ENCODE measurements at regions not wholly inside any gene's neighbourhood (a gene's known extent, or its start where the extent isn't known, plus 50 kb on each side); places are given as distances from the start of the nearest gene placed in this dataset.

DNA sequence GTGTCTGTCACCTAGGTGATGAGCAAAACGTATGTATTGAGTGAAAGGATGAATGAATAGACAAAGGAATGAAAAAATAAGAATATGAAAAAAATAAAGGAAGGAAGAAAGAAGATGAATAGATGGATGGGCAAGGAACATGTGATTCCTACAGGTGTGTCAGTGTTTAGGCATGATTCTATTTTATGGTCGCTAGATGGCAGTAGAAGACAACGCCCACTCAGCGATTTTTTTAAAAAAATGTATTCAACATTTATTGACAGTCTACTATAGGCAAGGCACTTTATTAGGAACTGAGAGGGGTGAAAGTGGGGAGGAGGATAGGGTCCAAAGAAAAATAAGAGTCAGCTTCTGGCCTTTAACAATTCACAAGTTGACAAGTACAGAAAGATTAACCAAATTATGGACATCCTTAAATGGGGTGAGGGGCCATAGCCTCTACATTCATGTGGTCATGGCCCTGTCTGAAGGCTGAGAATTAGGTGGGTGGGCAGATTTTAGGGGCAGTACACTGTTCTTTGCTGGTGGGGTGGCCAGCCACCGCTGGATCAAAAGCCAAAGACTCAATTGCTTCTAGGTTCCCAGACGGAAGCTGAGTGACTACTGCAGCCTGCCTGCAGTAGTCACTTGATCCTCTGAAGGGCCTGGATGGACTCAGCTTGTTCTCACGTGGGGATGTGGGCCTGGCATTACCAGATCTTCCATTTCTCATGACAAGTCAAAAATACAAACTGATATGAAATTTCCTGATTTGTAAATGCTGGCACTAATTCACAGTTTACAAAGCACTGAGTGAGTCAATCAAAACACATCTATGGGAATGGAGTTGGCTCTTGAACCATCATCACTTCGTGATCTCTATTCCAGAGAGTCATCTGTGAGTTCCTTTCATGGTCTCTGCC is 83.9 kb downstream of the FASLG start:
- Mint-ChIP-seq H3K36me3 (ENCODE audit: low read depth) (no peaks in the 10 kb centered on the region), H3K27ac (no peak overlapping the region), H3K4me1 (ENCODE audit: low read depth) (peaks cover 30% of the 10 kb centered on the region), H3K4me3 (no peak overlapping the region), H3K27me3 (ENCODE audit: low read depth) (peaks cover 67% of the 10 kb centered on the region), H3K9me3 (no peaks in the 10 kb centered on the region)

DNA sequence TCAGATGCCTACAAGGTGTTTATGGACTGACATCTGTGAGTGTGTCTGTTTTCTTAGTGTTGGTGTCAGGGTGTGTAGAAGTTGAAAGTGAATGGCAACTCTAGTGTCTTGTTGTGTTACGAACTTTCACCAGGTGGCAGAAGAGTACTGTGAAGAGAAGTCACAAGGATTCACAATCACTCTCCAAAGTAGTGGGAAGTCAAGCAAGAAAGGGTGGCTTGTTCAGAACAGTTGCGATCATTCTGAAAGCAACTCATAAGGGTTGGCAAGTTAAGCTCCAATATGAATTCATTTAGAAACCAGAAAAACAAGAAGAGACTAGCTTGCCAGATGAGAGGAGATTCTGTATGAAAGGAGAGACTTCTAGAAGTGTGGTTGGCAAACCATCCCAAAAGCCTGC is 86.1 kb downstream of the FASLG start:
- Mint-ChIP-seq H3K4me1 (ENCODE audit: low read depth) (peaks cover 30% of the 10 kb centered on the region), H3K27ac (no peak overlapping the region), H3K4me3 (no peak overlapping the region), H3K27me3 (ENCODE audit: low read depth) (peaks cover 60% of the 10 kb centered on the region), H3K36me3 (ENCODE audit: low read depth) (no peaks in the 10 kb centered on the region), H3K9me3 (no peaks in the 10 kb centered on the region)

DNA sequence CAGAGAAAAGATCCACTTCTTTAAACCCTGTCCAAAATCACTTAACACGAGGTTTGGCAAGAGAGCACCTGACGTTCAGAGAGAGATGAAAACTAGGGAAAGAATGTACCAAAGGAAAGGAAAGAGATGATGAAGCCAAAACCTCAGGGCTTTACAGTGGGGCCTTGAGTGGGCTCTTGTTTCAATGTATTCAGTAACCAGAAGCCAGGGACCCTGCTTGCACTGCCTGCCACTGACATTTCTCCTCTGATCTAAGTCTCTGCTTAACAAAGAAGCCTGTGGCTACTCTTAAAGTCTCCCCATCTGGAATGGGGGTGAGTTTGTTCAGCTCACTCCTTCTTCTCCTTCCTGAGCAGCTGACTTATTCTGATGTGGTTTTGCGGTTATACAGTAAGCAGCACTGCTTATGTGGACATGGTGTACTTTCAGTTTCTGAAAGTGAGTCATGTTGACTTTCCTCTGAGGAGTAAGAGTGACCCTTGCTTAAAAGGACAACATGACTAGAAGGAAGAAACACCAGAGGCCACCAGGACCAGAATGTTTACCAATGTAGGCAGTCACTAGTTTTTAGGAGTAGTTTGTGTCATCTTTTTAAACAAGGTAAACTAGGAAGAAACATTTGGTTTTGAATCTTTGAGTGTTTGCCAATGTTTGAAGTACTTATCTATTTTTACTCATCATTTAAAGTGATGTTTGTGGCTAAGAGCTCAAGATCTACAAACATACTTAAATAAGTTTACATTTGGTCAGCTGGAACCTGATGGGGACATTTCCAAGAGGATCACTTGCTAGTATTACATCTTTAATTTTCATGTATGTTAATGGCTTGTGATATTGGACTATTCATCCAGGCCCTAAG is 87.4 kb downstream of the FASLG start:
- Mint-ChIP-seq H3K4me3 (no peak overlapping the region), H3K27me3 (ENCODE audit: low read depth) (peaks cover 54% of the 10 kb centered on the region), H3K4me1 (ENCODE audit: low read depth) (peaks cover 30% of the 10 kb centered on the region), H3K9me3 (no peaks in the 10 kb centered on the region), H3K27ac (peak overlapping the region; percentile 54), H3K36me3 (ENCODE audit: low read depth) (no peaks in the 10 kb centered on the region)

DNA sequence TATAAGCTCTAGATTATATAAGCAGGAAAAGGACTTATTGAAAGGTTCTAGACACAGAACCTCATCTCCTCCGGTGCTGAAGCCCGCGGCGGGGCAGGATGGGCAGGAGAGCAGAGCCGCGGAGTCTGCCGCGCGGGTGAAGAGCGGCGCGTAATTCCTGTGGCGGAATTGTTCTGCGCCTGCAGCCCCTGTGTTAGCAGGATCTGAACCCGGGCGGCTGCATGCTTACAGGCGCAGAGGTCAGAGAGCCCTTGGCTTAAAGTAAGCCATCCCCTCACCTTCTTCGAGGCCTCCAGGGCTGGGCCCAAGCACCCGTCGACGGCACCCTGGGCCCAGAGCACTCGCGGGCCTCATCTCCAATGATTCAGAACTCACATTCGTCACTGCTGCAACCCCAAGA is 89.3 kb downstream of the FASLG start:
- Mint-ChIP-seq H3K36me3 (ENCODE audit: low read depth) (no peaks in the 10 kb centered on the region), H3K9me3 (no peaks in the 10 kb centered on the region), H3K4me3 (no peak overlapping the region), H3K27me3 (ENCODE audit: low read depth) (peaks cover 44% of the 10 kb centered on the region), H3K27ac (no peak overlapping the region), H3K4me1 (ENCODE audit: low read depth) (peaks cover 26% of the 10 kb centered on the region)

DNA sequence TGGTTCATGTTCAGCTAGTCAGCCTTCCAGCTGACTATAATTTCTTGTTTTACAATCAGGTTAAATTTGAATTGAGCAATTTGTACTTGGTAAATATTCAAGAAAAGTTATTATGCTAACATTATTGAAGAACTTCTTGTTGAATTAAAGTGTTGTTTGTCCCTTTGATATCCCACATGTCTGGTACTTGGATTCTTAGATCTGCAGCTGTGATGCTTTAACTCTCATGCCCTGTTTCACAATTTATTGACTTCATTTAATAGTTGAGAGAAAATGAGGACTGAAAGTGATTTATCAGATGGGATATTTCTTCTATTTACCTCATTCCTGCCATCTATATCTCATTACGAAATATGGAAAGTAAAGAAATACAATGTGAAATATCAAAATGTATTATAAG is 92.8 kb downstream of the FASLG start:
- Mint-ChIP-seq H3K4me3 (no peak overlapping the region), H3K9me3 (no peaks in the 10 kb centered on the region), H3K27ac (no peak overlapping the region), H3K36me3 (ENCODE audit: low read depth) (no peaks in the 10 kb centered on the region), H3K27me3 (ENCODE audit: low read depth) (peaks cover 49% of the 10 kb centered on the region), H3K4me1 (ENCODE audit: low read depth) (peaks cover 9% of the 10 kb centered on the region)

DNA sequence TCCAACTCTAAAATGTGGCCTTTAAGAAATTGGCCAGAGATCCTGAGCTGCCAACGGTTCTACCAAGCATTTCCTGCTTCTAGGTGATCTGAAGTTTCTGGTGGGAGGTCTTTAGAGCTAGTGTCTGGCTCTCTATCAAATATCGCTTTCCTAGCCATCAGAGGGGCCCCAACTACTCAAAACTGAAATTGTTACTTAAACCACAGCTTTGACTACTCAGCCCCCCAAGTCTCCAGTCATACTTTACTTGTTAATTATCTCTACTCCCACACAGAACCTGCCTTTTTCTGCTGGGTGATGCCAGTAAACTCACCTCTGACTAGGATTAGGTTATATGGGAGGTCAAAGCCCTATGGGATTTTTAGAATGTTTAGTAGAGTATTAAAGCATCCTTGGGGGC is 95.1 kb downstream of the FASLG start:
- Mint-ChIP-seq H3K36me3 (ENCODE audit: low read depth) (no peaks in the 10 kb centered on the region), H3K4me1 (ENCODE audit: low read depth) (peaks cover 3% of the 10 kb centered on the region), H3K4me3 (no peak overlapping the region), H3K9me3 (no peaks in the 10 kb centered on the region), H3K27me3 (ENCODE audit: low read depth) (peaks cover 51% of the 10 kb centered on the region), H3K27ac (no peak overlapping the region)

DNA sequence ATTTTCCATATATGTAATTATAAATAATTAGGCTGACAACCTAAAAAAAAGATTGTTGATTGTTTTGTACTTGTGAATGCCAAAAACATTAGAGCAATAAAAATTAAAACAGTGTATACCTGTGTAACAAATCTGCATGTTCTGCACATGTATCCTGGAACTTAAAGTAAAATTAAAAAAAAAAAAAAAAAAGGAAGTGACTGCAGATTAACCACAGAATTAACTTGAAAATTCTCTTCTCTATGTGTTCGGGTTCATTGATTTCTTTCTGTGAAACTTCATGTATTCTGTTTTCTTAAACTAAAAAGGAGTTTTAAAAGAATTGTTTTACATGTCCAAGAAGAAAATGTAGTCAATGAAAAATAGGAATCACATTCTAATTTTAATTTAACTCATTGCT is 95.7 kb downstream of the FASLG start:
- no peak overlapping the region for H3K4me3 Mint-ChIP-seq
- no peak overlapping the region for H3K27ac Mint-ChIP-seq
- no peaks in the 10 kb centered on the region for H3K36me3 Mint-ChIP-seq (ENCODE audit: low read depth)
- peaks cover 47% of the 10 kb centered on the region for H3K27me3 Mint-ChIP-seq (ENCODE audit: low read depth)
- H3K4me1 Mint-ChIP-seq (ENCODE audit: low read depth), result peaks cover 3% of the 10 kb centered on the region
- no peaks in the 10 kb centered on the region for H3K9me3 Mint-ChIP-seq

DNA sequence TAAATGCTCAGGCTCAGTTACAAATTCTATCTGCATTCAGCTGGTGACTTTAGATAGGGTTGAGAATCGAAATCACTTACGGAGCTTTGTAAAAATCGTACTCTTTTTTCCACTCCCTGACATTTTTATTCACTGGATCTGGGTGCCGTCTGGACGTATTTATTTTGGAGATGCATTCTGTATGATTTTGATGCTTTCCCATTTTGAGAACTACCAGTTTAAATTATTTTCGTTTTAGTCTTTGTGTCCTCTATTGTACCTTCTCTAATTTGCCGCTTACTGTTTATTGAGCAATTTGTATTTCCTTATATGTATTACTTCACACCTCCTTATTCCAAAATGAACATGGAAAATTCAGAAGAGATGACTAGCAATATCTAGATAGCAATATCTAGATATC is 96.2 kb downstream of the FASLG start:
- Mint-ChIP-seq H3K4me3 (no peak overlapping the region), H3K9me3 (no peaks in the 10 kb centered on the region)

DNA sequence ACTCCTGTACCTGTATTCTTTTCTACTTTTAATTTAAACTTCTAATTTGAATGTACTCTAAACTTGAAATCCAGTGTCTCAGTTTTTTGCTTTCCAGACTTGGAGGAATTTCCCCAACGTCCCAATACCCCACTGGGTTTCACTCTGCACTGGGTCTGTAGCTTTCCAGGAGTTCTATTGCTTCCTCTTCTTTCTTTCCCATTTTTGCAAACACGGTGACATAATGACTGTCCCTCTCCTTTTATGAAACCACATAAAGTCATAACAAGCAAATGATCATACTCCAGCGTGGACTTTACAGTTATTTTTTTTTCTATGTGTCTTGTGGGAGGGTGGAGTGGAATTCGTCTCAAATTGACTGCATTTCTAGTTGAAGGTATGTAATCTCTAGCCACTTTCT is 97.1 kb downstream of the FASLG start:
- Mint-ChIP-seq H3K27ac (no peak overlapping the region), H3K4me1 (ENCODE audit: low read depth) (peaks cover 3% of the 10 kb centered on the region), H3K36me3 (ENCODE audit: low read depth) (no peaks in the 10 kb centered on the region), H3K9me3 (no peaks in the 10 kb centered on the region), H3K4me3 (no peak overlapping the region), H3K27me3 (ENCODE audit: low read depth) (peaks cover 50% of the 10 kb centered on the region)

More for the DNA sequence above, 96.2 kb downstream of the FASLG start:
- H3K36me3 Mint-ChIP-seq (ENCODE audit: low read depth), result no peaks in the 10 kb centered on the region
- H3K4me1 Mint-ChIP-seq (ENCODE audit: low read depth), result peaks cover 3% of the 10 kb centered on the region
- peaks cover 49% of the 10 kb centered on the region for H3K27me3 Mint-ChIP-seq (ENCODE audit: low read depth)
- no peak overlapping the region for H3K27ac Mint-ChIP-seq

DNA sequence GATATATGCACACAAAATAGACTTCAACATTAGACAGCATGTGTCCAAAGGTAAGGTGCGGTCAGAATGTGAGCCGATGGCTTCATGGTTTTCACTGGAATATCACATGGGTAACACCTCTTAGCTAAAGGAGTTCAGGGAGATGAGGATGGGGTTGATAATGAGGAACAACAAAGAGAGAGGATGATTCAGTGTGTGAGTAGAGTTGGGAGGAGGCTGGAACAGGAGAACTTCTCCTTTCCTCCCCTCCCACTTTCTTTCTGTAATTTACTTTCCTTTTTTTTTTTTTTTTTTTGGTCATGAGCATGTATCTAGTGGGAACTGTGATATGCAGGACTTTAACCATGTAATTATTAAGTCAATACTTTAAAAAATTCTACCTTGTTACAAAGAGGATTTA is 99.4 kb downstream of the FASLG start:
- no peak overlapping the region for H3K27ac Mint-ChIP-seq
- no peaks in the 10 kb centered on the region for H3K9me3 Mint-ChIP-seq
- H3K4me1 Mint-ChIP-seq (ENCODE audit: low read depth), result peaks cover 7% of the 10 kb centered on the region
- H3K36me3 Mint-ChIP-seq (ENCODE audit: low read depth), result no peaks in the 10 kb centered on the region
- no peak overlapping the region for H3K4me3 Mint-ChIP-seq
- peaks cover 40% of the 10 kb centered on the region for H3K27me3 Mint-ChIP-seq (ENCODE audit: low read depth)

DNA sequence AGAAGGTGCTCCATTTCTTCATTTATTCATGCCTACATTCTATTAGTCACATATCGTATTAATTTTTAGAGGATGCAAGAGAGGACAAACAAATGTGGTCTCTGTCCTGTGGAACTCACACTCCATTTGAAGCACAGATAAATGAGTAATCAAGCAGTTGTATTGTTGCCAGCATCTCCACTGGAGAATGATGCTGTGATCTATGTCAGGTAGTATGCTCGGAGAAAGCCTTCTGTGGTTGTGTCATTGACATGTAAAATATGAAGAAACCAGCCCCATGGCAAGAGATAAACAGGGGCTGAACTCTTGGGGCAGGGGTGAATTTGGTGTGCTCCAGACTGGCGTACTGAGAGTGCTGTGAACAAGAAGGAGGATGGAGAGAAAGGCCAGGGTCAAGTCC is 101.2 kb downstream of the FASLG start:
- Mint-ChIP-seq H3K9me3 (no peaks in the 10 kb centered on the region), H3K4me1 (ENCODE audit: low read depth) (peaks cover 7% of the 10 kb centered on the region), H3K36me3 (ENCODE audit: low read depth) (no peaks in the 10 kb centered on the region), H3K27ac (no peak overlapping the region), H3K27me3 (ENCODE audit: low read depth) (peaks cover 35% of the 10 kb centered on the region), H3K4me3 (no peak overlapping the region)

DNA sequence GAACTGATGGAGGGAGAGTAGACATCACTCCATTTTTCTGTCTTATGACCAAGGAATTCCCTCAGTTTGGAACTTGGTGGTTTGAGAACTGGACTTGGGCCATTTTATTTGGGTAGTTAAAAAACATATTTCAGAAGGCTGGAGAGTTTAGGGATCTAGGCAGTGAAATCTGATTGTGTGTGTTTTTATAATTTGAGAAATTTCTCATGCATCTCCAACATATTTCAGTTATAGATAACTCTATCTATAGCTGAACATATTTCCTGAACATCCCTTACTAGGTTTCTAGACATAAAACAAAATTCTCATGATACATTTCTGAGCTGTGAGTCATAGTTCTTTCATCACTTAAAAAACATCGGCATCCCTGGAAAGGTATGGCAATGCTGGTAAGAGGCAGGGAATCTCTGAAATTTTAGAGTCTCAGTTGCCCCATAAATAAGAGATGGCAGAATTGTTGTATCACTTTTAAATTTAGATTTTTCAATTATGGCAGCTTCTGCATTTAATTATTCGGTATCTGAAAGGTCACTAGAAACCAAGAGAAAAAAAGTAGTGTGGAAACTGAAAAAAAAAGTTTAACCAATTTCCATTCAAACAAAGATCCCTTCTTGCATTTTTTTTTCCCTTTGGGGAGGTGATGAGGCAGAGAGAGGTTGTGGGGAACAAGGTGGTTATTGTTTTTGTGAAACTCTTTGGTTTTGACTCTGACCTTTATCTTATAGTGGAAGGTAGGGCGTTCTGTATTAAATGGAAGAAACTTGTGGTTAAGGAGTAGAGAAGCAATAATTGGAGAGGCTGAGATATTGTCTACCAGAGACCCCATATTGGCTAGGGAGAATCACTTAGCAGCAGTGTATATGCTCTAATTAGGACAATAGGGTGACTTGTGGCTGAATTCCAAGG is 102.9 kb downstream of the FASLG start:
- Mint-ChIP-seq H3K27ac (no peak overlapping the region), H3K9me3 (no peaks in the 10 kb centered on the region), H3K27me3 (ENCODE audit: low read depth) (peaks cover 24% of the 10 kb centered on the region), H3K36me3 (ENCODE audit: low read depth) (no peaks in the 10 kb centered on the region), H3K4me3 (no peak overlapping the region), H3K4me1 (ENCODE audit: low read depth) (peaks cover 4% of the 10 kb centered on the region)

DNA sequence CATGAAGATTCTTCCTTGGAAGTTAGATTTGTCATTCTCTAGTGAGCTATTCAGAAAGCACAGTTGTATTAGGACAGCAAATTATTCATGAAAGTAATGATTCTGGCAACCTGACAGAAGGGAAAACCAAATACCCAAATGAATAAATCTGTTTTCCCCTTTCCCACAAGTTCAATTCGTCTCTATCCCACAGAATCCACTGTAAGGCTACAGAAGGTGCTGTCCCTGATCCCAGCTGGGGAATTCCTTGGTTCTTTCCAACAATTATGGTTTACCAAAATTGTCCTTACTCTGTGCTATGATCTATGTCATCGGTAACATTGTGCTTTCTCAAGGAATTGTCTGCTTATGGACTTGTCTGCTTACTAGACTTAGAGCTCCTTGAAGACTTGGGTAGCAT is 104.2 kb downstream of the FASLG start:
- no peak overlapping the region for H3K4me3 Mint-ChIP-seq
- H3K4me1 Mint-ChIP-seq (ENCODE audit: low read depth), result peaks cover 4% of the 10 kb centered on the region
- peaks cover 13% of the 10 kb centered on the region for H3K27me3 Mint-ChIP-seq (ENCODE audit: low read depth)
- H3K27ac Mint-ChIP-seq, result no peak overlapping the region
- no peaks in the 10 kb centered on the region for H3K9me3 Mint-ChIP-seq
- H3K36me3 Mint-ChIP-seq (ENCODE audit: low read depth), result no peaks in the 10 kb centered on the region

DNA sequence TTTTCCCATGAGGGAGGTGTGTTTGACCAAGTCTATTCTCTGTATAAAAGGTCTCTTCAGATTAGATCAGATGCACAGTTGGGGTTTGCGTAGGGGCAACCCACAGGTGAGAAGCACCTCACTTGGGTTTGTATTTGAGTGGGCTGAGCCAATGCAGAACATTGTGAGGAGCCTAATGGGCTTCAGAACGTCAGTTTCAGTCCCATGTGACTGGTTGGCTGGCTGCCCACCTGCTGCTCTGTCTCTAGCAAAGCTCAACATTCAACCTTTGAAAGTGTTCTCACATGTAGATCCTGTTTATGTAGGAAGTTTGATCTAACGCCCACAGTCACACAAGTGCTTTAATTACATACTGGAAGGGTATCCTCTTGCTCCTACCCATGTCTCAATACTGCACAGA is 105.5 kb downstream of the FASLG start:
- no peak overlapping the region for H3K4me3 Mint-ChIP-seq
- H3K9me3 Mint-ChIP-seq, result no peaks in the 10 kb centered on the region
- H3K27ac Mint-ChIP-seq, result no peak overlapping the region
- H3K4me1 Mint-ChIP-seq (ENCODE audit: low read depth), result peaks cover 4% of the 10 kb centered on the region
- peaks cover 11% of the 10 kb centered on the region for H3K27me3 Mint-ChIP-seq (ENCODE audit: low read depth)
- H3K36me3 Mint-ChIP-seq (ENCODE audit: low read depth), result no peaks in the 10 kb centered on the region
